ENCODE measurements at regions not wholly inside any gene's neighbourhood (a gene's known extent, or its start where the extent isn't known, plus 50 kb on each side); places are given as distances from the start of the nearest gene placed in this dataset.
"Not testable (repeated sequence)": the region's sequence is repeated elsewhere in the genome, so short reads cannot be mapped to it uniquely, and the experiment has no call there.

GRCh38 chr15:19996574-19997194 lies 544.9 kb downstream of the GOLGA6L6 start:
- H3K4me3 ChIP-seq (replicated peaks in 1 of 3; ENCODE audit: low read depth in 2 of 3, low read length in 3 of 3); H3K27ac ChIP-seq (ENCODE audit: low read depth in 1 of 2, low read length in 2 of 2); DNase-seq; H3K4me1 ChIP-seq (ENCODE audit: control insufficient read depth in 1 of 2, insufficient read depth in 2 of 2, low read length in 2 of 2); H3K27me3 ChIP-seq (ENCODE audit: control insufficient read depth in 2 of 2, insufficient read depth in 2 of 2, low read length in 2 of 2); H3K27me3 Mint-ChIP-seq (ENCODE audit: low read depth in 3 of 3); H3K9me3 Mint-ChIP-seq; H3K4me3 Mint-ChIP-seq; H3K27ac Mint-ChIP-seq; H3K79me2 ChIP-seq (ENCODE audit: insufficient read depth, low read length); H2AFZ ChIP-seq (ENCODE audit: insufficient read depth, low read depth, low read length, poor library complexity, severe bottlenecking); H3K9ac ChIP-seq (ENCODE audit: insufficient read depth, low read length, poor library complexity, severe bottlenecking); H3K36me3 Mint-ChIP-seq; H3K4me1 Mint-ChIP-seq; H3K36me3 ChIP-seq (replicated peaks in 1 of 2; ENCODE audit: control insufficient read depth in 1 of 2, insufficient read depth in 2 of 2, low read length in 2 of 2); H3K4me2 ChIP-seq (replicated peaks; ENCODE audit: extremely low read depth, low read length, poor library complexity, severe bottlenecking); intact Hi-C loops (cut with micrococcal nuclease); H4K20me1 ChIP-seq (ENCODE audit: insufficient read depth, low read length): not testable (repeated sequence)
- WGBS (ENCODE audit: insufficient coverage), result no CpG with 5 or more reads among the region's 4 CpGs
- peaks cover 0 to 11% of the 10 kb centered on the region in 2 donors for H3K9me3 ChIP-seq (replicated peaks in 1 of 2; ENCODE audit: control insufficient read depth in 1 of 2, insufficient read depth in 1 of 2, low read length in 2 of 2)

GRCh38 chr15:19995296-19995695 lies 546.3 kb downstream of the GOLGA6L6 start:
- H3K4me1 Mint-ChIP-seq; H3K9ac ChIP-seq (ENCODE audit: insufficient read depth, low read length, poor library complexity, severe bottlenecking); H3K27ac ChIP-seq (ENCODE audit: low read depth in 1 of 2, low read length in 2 of 2); H4K20me1 ChIP-seq (ENCODE audit: insufficient read depth, low read length); DNase-seq; H3K4me1 ChIP-seq (ENCODE audit: control insufficient read depth in 1 of 2, insufficient read depth in 2 of 2, low read length in 2 of 2); H3K4me3 Mint-ChIP-seq; H3K4me3 ChIP-seq (replicated peaks in 1 of 3; ENCODE audit: low read depth in 2 of 3, low read length in 3 of 3); H3K79me2 ChIP-seq (ENCODE audit: insufficient read depth, low read length); H3K27me3 Mint-ChIP-seq (ENCODE audit: low read depth in 3 of 3); H3K27ac Mint-ChIP-seq; intact Hi-C loops (cut with micrococcal nuclease); H3K36me3 ChIP-seq (replicated peaks in 1 of 2; ENCODE audit: control insufficient read depth in 1 of 2, insufficient read depth in 2 of 2, low read length in 2 of 2); H3K27me3 ChIP-seq (ENCODE audit: control insufficient read depth in 2 of 2, insufficient read depth in 2 of 2, low read length in 2 of 2); H3K4me2 ChIP-seq (replicated peaks; ENCODE audit: extremely low read depth, low read length, poor library complexity, severe bottlenecking); H3K36me3 Mint-ChIP-seq; H2AFZ ChIP-seq (ENCODE audit: insufficient read depth, low read depth, low read length, poor library complexity, severe bottlenecking): not testable (repeated sequence)
- WGBS (ENCODE audit: insufficient coverage), result no CpG with 5 or more reads among the region's 1 CpG
- H3K9me3 ChIP-seq (replicated peaks in 1 of 2; ENCODE audit: control insufficient read depth in 1 of 2, insufficient read depth in 1 of 2, low read length in 2 of 2), result peaks cover 7 to 25% of the 10 kb centered on the region in 2 donors
- H3K9me3 Mint-ChIP-seq, result peaks cover 2 to 11% (median 4%) of the 10 kb centered on the region in 7 donors

GRCh38 chr15:19992428-19992827 lies 549.2 kb downstream of the GOLGA6L6 start:
- no peak overlapping the region for H3K4me2 ChIP-seq (replicated peaks; ENCODE audit: extremely low read depth, low read length, poor library complexity, severe bottlenecking)
- no peak overlapping the region for H3K4me3 ChIP-seq (replicated peaks in 1 of 3; ENCODE audit: low read depth in 2 of 3, low read length in 3 of 3)
- no peak overlapping the region for H2AFZ ChIP-seq (ENCODE audit: insufficient read depth, low read depth, low read length, poor library complexity, severe bottlenecking)
- DNase-seq, result no peak
- intact Hi-C loops (cut with micrococcal nuclease), result no loop called here
- Mint-ChIP-seq H3K9me3 (peaks cover 3 to 19% (median 9%) of the 10 kb centered on the region in 7 donors), H3K27me3 (ENCODE audit: low read depth in 3 of 3) (peaks cover 0 to 5% (median 0%) of the 10 kb centered on the region in 3 donors), H3K4me1 (no peaks in the 10 kb centered on the region), H3K27ac (no peak overlapping the region), H3K36me3 (no peaks in the 10 kb centered on the region), H3K4me3 (no peak overlapping the region)
- WGBS (ENCODE audit: insufficient coverage), result 71% methylated on average over 4 of the region's 4 CpGs
- peaks cover 26 to 27% of the 10 kb centered on the region in 2 donors for H3K9me3 ChIP-seq (replicated peaks in 1 of 2; ENCODE audit: control insufficient read depth in 1 of 2, insufficient read depth in 1 of 2, low read length in 2 of 2)
- H3K9ac ChIP-seq (ENCODE audit: insufficient read depth, low read length, poor library complexity, severe bottlenecking), result no peak overlapping the region
- H3K79me2 ChIP-seq (ENCODE audit: insufficient read depth, low read length), result no peaks in the 10 kb centered on the region
- no peaks in the 10 kb centered on the region for H3K27me3 ChIP-seq (ENCODE audit: control insufficient read depth in 2 of 2, insufficient read depth in 2 of 2, low read length in 2 of 2)
- H3K36me3 ChIP-seq (replicated peaks in 1 of 2; ENCODE audit: control insufficient read depth in 1 of 2, insufficient read depth in 2 of 2, low read length in 2 of 2), result no peaks in the 10 kb centered on the region
- H3K27ac ChIP-seq (ENCODE audit: low read depth in 1 of 2, low read length in 2 of 2), result no peak overlapping the region
- no peaks in the 10 kb centered on the region for H3K4me1 ChIP-seq (ENCODE audit: control insufficient read depth in 1 of 2, insufficient read depth in 2 of 2, low read length in 2 of 2)
- no peaks in the 10 kb centered on the region for H4K20me1 ChIP-seq (ENCODE audit: insufficient read depth, low read length)
- no peak for TF ChIP-seq CTCF (IDR thresholded peaks at IDR 0.05)

Data from CD14-positive monocyte (primary cell).